ENCODE measurements at regions not wholly inside any gene's neighbourhood (a gene's known extent, or its start where the extent isn't known, plus 50 kb on each side); places are given as distances from the start of the nearest gene placed in this dataset.

DNA sequence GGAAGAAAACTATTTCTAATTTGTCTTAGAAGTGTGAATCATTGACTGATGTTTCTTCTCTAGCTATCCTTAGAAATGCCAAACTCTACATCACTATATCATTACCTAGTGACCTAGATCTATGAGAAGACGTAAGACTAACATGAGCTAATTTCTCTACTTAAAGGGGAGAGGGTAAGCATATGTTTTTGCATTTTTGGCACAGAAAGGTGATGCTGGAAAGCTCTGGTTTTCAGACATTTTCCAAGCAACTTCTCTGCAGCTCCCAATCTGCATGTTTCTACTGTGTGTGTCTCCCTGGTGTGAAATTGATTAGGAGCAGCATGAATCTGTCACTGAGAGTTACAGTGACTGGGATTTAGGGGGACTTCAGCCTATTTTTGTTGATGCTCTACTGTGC is 235.2 kb upstream of the LINC00305 start:
- FAIRE-seq (no peak), DNase-seq (ENCODE audit: low read depth, low spot score) (no peak)
- Histone ChIP-seq H3K27me3 (ENCODE audit: control insufficient read depth, extremely low read depth, insufficient read depth, low read length) (no peaks in the 10 kb centered on the region), H3K79me2 (ENCODE audit: control insufficient read depth, insufficient read depth, low read length) (no peaks in the 10 kb centered on the region), H3K27ac (ENCODE audit: control insufficient read depth, insufficient read depth, low read length) (no peak overlapping the region), H3K4me2 (ENCODE audit: control insufficient read depth, extremely low read depth, insufficient read depth, low read depth, low read length) (no peak overlapping the region), H3K9me1 (ENCODE audit: control insufficient read depth, extremely low read depth, insufficient read depth, low read length) (no peaks in the 10 kb centered on the region), H4K20me1 (ENCODE audit: control insufficient read depth, extremely low read depth, insufficient read depth, low read length) (no peaks in the 10 kb centered on the region), H3K9me3 (ENCODE audit: control insufficient read depth, low read depth, low read length) (no peaks in the 10 kb centered on the region), H3K4me1 (ENCODE audit: control insufficient read depth, extremely low read depth, insufficient read depth, low read length) (no peaks in the 10 kb centered on the region), H2AFZ (ENCODE audit: control insufficient read depth, low read length) (no peak overlapping the region), H3K4me3 (ENCODE audit: control insufficient read depth in 2 of 3, extremely low read depth in 1 of 3, insufficient read depth in 2 of 3, low read depth in 1 of 3, low read length in 3 of 3) (no peak overlapping the region), H3K36me3 (ENCODE audit: control insufficient read depth in 2 of 2, extremely low read depth in 1 of 2, insufficient read depth in 2 of 2, low read length in 2 of 2) (no peaks in the 10 kb centered on the region), H3K9ac (ENCODE audit: control insufficient read depth, extremely low read depth, insufficient read depth, low read length) (no peak overlapping the region)
- TF ChIP-seq, protein P1, sequence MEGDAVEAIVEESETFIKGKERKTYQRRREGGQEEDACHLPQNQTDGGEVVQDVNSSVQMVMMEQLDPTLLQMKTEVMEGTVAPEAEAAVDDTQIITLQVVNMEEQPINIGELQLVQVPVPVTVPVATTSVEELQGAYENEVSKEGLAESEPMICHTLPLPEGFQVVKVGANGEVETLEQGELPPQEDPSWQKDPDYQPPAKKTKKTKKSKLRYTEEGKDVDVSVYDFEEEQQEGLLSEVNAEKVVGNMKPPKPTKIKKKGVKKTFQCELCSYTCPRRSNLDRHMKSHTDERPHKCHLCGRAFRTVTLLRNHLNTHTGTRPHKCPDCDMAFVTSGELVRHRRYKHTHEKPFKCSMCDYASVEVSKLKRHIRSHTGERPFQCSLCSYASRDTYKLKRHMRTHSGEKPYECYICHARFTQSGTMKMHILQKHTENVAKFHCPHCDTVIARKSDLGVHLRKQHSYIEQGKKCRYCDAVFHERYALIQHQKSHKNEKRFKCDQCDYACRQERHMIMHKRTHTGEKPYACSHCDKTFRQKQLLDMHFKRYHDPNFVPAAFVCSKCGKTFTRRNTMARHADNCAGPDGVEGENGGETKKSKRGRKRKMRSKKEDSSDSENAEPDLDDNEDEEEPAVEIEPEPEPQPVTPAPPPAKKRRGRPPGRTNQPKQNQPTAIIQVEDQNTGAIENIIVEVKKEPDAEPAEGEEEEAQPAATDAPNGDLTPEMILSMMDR (optimal IDR thresholded peaks at IDR 0.05 in 1 of 3, IDR thresholded peaks at IDR 0.05 in 1 of 3, conservative IDR thresholded peaks at IDR 0.05 in 1 of 3; ENCODE audit: extremely low read depth in 1 of 3, insufficient read depth in 2 of 3, low read length in 3 of 3) = no peak
- no peak for TF ChIP-seq EZH2 (IDR thresholded peaks at IDR 0.05; ENCODE audit: low read length)
- dilution Hi-C loops (cut with MboI; ENCODE audit: extremely low pct_ligation_motif_present, low sequenced_read_pairs) = no loop called here

DNA sequence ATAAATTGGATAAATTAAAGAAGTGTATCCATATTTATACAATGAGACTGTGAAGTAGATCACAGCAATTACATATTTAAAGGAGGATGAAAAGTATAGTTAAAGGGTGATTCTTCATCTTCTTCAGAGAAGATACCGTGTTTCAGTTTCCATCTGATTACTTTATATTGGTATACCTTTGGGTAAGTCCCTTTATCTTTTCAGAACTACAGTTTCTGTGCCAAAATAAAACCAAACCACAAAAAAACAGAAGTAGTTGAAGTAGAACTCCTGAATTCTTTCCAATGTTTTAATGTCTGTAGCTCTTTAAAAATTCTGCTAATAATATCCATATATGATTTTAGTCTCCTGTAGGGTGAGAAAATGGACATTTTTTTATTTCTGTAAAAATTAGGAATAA is 231.2 kb upstream of the LINC00305 start:
- Histone ChIP-seq H3K4me2 (ENCODE audit: control insufficient read depth, extremely low read depth, insufficient read depth, low read depth, low read length) (no peak overlapping the region), H4K20me1 (ENCODE audit: control insufficient read depth, extremely low read depth, insufficient read depth, low read length) (no peaks in the 10 kb centered on the region), H3K9me3 (ENCODE audit: control insufficient read depth, low read depth, low read length) (no peaks in the 10 kb centered on the region), H2AFZ (ENCODE audit: control insufficient read depth, low read length) (no peak overlapping the region), H3K9me1 (ENCODE audit: control insufficient read depth, extremely low read depth, insufficient read depth, low read length) (no peaks in the 10 kb centered on the region), H3K4me3 (ENCODE audit: control insufficient read depth in 2 of 3, extremely low read depth in 1 of 3, insufficient read depth in 2 of 3, low read depth in 1 of 3, low read length in 3 of 3) (no peak overlapping the region), H3K27me3 (ENCODE audit: control insufficient read depth, extremely low read depth, insufficient read depth, low read length) (no peaks in the 10 kb centered on the region), H3K4me1 (ENCODE audit: control insufficient read depth, extremely low read depth, insufficient read depth, low read length) (no peaks in the 10 kb centered on the region), H3K27ac (ENCODE audit: control insufficient read depth, insufficient read depth, low read length) (no peak overlapping the region), H3K79me2 (ENCODE audit: control insufficient read depth, insufficient read depth, low read length) (no peaks in the 10 kb centered on the region), H3K36me3 (ENCODE audit: control insufficient read depth in 2 of 2, extremely low read depth in 1 of 2, insufficient read depth in 2 of 2, low read length in 2 of 2) (no peaks in the 10 kb centered on the region), H3K9ac (ENCODE audit: control insufficient read depth, extremely low read depth, insufficient read depth, low read length) (no peak overlapping the region)
- TF ChIP-seq, protein P1 (optimal IDR thresholded peaks at IDR 0.05 in 1 of 3, IDR thresholded peaks at IDR 0.05 in 1 of 3, conservative IDR thresholded peaks at IDR 0.05 in 1 of 3; ENCODE audit: extremely low read depth in 1 of 3, insufficient read depth in 2 of 3, low read length in 3 of 3) = no peak
- TF ChIP-seq EZH2 (IDR thresholded peaks at IDR 0.05; ENCODE audit: low read length) = no peak
- DNase-seq (ENCODE audit: low read depth, low spot score) = no peak
- FAIRE-seq = no peak
- dilution Hi-C loops (cut with MboI; ENCODE audit: extremely low pct_ligation_motif_present, low sequenced_read_pairs) = no loop called here

Measured in keratinocyte (primary cell).